CD14-positive monocyte (primary cell): ENCODE measurements at regions not wholly inside any gene's neighbourhood (a gene's known extent, or its start where the extent isn't known, plus 50 kb on each side); places are given as distances from the start of the nearest gene placed in this dataset.

Source experiments
- DNase-seq, 3 donors: peaks; one replicate each; pipeline ENCODE4 v3.0.0-alpha.2; 2011 to 2022
- H2AFZ ChIP-seq: 2 replicates; pipeline ENCODE4 v1.6.0; 2012; ENCODE audit warnings: mild to moderate bottlenecking, low read depth, low read length, inconsistent platforms; ENCODE audit not compliant: insufficient read depth, poor library complexity, severe bottlenecking
- H3K27ac ChIP-seq, 2 donors: 1 replicate in 1 of 2; 2 replicates in 1 of 2; pipeline ENCODE4 v1.5.1; 2012 to 2013; ENCODE audit warnings: low read length in 2 of 2, control low read depth in 1 of 2, inconsistent platforms in 1 of 2, low read depth in 1 of 2, mild to moderate bottlenecking in 1 of 2
- H3K27me3 ChIP-seq, 2 donors: one replicate each; pipeline versions ENCODE4 v1.6.0 to v1.6.1; 2011 to 2013; ENCODE audit warnings: low read length in 2 of 2; ENCODE audit not compliant: control insufficient read depth in 2 of 2, insufficient read depth in 2 of 2
- H3K36me3 ChIP-seq, 2 donors: replicated peaks in 1 of 2; 1 replicate in 1 of 2; 2 replicates in 1 of 2; pipeline versions ENCODE4 v1.5.1 to v1.6.1; 2012 to 2013; ENCODE audit warnings: low read length in 2 of 2, control low read depth in 1 of 2, inconsistent platforms in 1 of 2, mild to moderate bottlenecking in 1 of 2; ENCODE audit not compliant: insufficient read depth in 2 of 2, control insufficient read depth in 1 of 2
- H3K4me1 ChIP-seq, 2 donors: 1 replicate in 1 of 2; 2 replicates in 1 of 2; pipeline versions ENCODE4 v1.5.1 to v1.6.1; 2012 to 2013; ENCODE audit warnings: low read length in 2 of 2, control low read depth in 1 of 2, inconsistent platforms in 1 of 2, mild to moderate bottlenecking in 1 of 2, moderate library complexity in 1 of 2; ENCODE audit not compliant: insufficient read depth in 2 of 2, control insufficient read depth in 1 of 2
- H3K4me2 ChIP-seq: replicated peaks from 2 replicates; pipeline ENCODE3; 2012; ENCODE audit warnings: low read length, moderate library complexity, mild to moderate bottlenecking; ENCODE audit not compliant: poor library complexity, severe bottlenecking; ENCODE audit errors: extremely low read depth
- H3K4me3 ChIP-seq, 3 experiments: fragments of 200-600 bp in 1 of 3; sonication (generic) in 1 of 3; replicated peaks in 1 of 3; 1 replicate in 2 of 3; 2 replicates in 1 of 3; pipeline ENCODE4 v1.5.1; 2011 to 2013; ENCODE audit warnings: low read length in 3 of 3, mild to moderate bottlenecking in 3 of 3, control low read depth in 2 of 3, low read depth in 2 of 3, inconsistent platforms in 1 of 3, moderate library complexity in 1 of 3
- H3K79me2 ChIP-seq: 2 replicates; pipeline ENCODE4 v1.6.0; 2012; ENCODE audit warnings: mild to moderate bottlenecking, control low read depth, inconsistent platforms, low read length, moderate library complexity; ENCODE audit not compliant: insufficient read depth
- H3K9ac ChIP-seq: 2 replicates; pipeline ENCODE4 v1.6.0; 2017; ENCODE audit warnings: low read length, mild to moderate bottlenecking; ENCODE audit not compliant: insufficient read depth, poor library complexity, severe bottlenecking
- H3K9me3 ChIP-seq, 2 donors: replicated peaks in 1 of 2; 1 replicate in 1 of 2; 2 replicates in 1 of 2; pipeline versions ENCODE4 v1.5.1 to v1.6.1; 2012 to 2013; ENCODE audit warnings: low read length in 2 of 2, control low read depth in 1 of 2; ENCODE audit not compliant: control insufficient read depth in 1 of 2, insufficient read depth in 1 of 2
- H4K20me1 ChIP-seq: 2 replicates; pipeline ENCODE4 v1.6.0; 2012; ENCODE audit warnings: mild to moderate bottlenecking, low read length, control low read depth, moderate library complexity; ENCODE audit not compliant: insufficient read depth
- H3K27ac Mint-ChIP-seq, 7 donors: one replicate each; pipeline ENCODE4 v1.8.0; 2020; ENCODE audit warnings: mild to moderate bottlenecking in 7 of 7, mixed read lengths in 7 of 7, moderate library complexity in 6 of 7, inconsistent platforms in 2 of 7
- H3K27me3 Mint-ChIP-seq, 3 donors: one replicate each; pipeline ENCODE4 v1.8.0; 2021 to 2022; ENCODE audit warnings: low read depth in 3 of 3, mild to moderate bottlenecking in 3 of 3, mixed read lengths in 3 of 3, moderate library complexity in 3 of 3, inconsistent platforms in 1 of 3
- H3K36me3 Mint-ChIP-seq, 2 donors: one replicate each; pipeline ENCODE4 v1.8.0; 2020; ENCODE audit warnings: mixed read lengths in 2 of 2, inconsistent platforms in 1 of 2, mild to moderate bottlenecking in 1 of 2
- H3K4me1 Mint-ChIP-seq: one replicate; pipeline ENCODE4 v1.8.0; 2020; ENCODE audit warnings: mild to moderate bottlenecking, mixed read lengths
- H3K4me3 Mint-ChIP-seq, 2 donors: one replicate each; pipeline ENCODE4 v1.8.0; 2020; ENCODE audit warnings: mild to moderate bottlenecking in 2 of 2, mixed read lengths in 2 of 2, moderate library complexity in 1 of 2
- H3K9me3 Mint-ChIP-seq, 7 donors: one replicate each; pipeline ENCODE4 v1.8.0; 2020 to 2022; ENCODE audit warnings: mixed read lengths in 7 of 7, mild to moderate bottlenecking in 6 of 7, moderate library complexity in 6 of 7, inconsistent platforms in 2 of 7
- WGBS: methylation state at CpG from one replicate; pipeline ENCODE4 v1.1.5; 2013; ENCODE audit warnings: missing lambda C conversion rate; ENCODE audit not compliant: insufficient coverage; 5-methylcytosine and 5-hydroxymethylcytosine counted together
- intact Hi-C, 2 donors: fragments of 100-400 bp; cut with micrococcal nuclease; formaldehyde crosslinking; loops; one replicate each; pipeline versions ENCODE4 v1.15.0 to v1.15.1; 2023
- TF ChIP-seq, protein P1 (sequence below): fragments of 200-600 bp; IDR thresholded peaks from one replicate; pipeline ENCODE4 v1.8.0; 2022; ENCODE audit warnings: antibody characterized with exemption, mild to moderate bottlenecking

GRCh38 chr5:73354406-73354805 is 94.2 kb downstream of the FOXD1 start:
- WGBS, result no CpG with 5 or more reads among the region's 2 CpGs
- H3K36me3 Mint-ChIP-seq, result peaks cover 0 to 3% of the 10 kb centered on the region in 2 donors
- TF ChIP-seq, protein P1, sequence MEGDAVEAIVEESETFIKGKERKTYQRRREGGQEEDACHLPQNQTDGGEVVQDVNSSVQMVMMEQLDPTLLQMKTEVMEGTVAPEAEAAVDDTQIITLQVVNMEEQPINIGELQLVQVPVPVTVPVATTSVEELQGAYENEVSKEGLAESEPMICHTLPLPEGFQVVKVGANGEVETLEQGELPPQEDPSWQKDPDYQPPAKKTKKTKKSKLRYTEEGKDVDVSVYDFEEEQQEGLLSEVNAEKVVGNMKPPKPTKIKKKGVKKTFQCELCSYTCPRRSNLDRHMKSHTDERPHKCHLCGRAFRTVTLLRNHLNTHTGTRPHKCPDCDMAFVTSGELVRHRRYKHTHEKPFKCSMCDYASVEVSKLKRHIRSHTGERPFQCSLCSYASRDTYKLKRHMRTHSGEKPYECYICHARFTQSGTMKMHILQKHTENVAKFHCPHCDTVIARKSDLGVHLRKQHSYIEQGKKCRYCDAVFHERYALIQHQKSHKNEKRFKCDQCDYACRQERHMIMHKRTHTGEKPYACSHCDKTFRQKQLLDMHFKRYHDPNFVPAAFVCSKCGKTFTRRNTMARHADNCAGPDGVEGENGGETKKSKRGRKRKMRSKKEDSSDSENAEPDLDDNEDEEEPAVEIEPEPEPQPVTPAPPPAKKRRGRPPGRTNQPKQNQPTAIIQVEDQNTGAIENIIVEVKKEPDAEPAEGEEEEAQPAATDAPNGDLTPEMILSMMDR, result no peak

DNA sequence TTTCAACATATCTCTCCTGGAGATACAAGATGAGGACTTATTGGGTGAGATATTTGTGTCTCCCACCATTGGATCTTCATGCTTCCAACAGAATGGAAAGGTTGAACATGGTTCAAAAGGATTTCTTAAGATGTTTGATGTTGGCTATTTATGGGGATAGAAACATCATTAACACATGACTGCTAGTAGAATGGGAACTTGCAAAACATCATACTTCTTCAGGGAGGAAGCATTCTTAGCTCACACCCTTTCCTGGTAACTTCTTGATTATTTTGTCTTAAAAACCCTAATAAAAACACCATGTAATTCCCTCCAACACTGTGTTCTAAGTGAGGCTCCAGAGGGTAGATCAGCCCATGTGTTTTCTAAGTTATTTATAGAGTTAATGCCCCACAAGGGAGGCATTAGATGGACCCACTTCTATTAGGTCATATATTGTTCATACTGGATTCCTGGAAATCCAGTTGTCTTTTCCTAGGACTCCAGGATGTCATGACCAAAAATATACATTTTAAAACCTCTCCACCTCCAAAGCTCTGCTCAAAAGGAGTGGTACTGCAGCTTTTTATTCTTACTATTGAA is 95.8 kb downstream of the FOXD1 start:
- Histone ChIP-seq H3K27ac (no peak overlapping the region), H3K36me3 (no peaks in the 10 kb centered on the region), H3K9me3 (peaks cover 18 to 43% of the 10 kb centered on the region in 2 donors), H3K4me1 (peaks cover 3 to 6% of the 10 kb centered on the region in 2 donors), H4K20me1 (no peaks in the 10 kb centered on the region), H2AFZ (no peak overlapping the region), H3K79me2 (no peaks in the 10 kb centered on the region), H3K4me2 (no peak overlapping the region), H3K27me3 (peaks cover 5 to 8% of the 10 kb centered on the region in 2 donors), H3K4me3 (no peak overlapping the region), H3K9ac (no peak overlapping the region)
- Mint-ChIP-seq H3K4me3 (no peak overlapping the region), H3K9me3 (peaks cover 26 to 49% (median 37%) of the 10 kb centered on the region in 7 donors), H3K36me3 (peaks cover 0 to 15% of the 10 kb centered on the region in 2 donors), H3K4me1 (peaks cover 15% of the 10 kb centered on the region), H3K27me3 (peaks cover 7 to 15% (median 14%) of the 10 kb centered on the region in 3 donors), H3K27ac (no peak overlapping the region)
- intact Hi-C loops, result no loop called here
- TF ChIP-seq, protein P1, result no peak
- no peak for DNase-seq

More at GRCh38 chr5:73354406-73354805, 94.2 kb downstream of the FOXD1 start:
- no peak overlapping the region for H3K27ac Mint-ChIP-seq
- Histone ChIP-seq H3K27ac (no peak overlapping the region), H3K9me3 (peaks cover 8 to 29% of the 10 kb centered on the region in 2 donors), H2AFZ (no peak overlapping the region), H3K4me2 (no peak overlapping the region), H3K27me3 (peaks cover 5 to 10% of the 10 kb centered on the region in 2 donors), H4K20me1 (no peaks in the 10 kb centered on the region), H3K9ac (no peak overlapping the region), H3K4me3 (no peak overlapping the region), H3K79me2 (no peaks in the 10 kb centered on the region), H3K4me1 (peaks cover 0 to 3% of the 10 kb centered on the region in 2 donors), H3K36me3 (no peaks in the 10 kb centered on the region)
- no peak for DNase-seq
- peaks cover 17 to 39% (median 24%) of the 10 kb centered on the region in 7 donors for H3K9me3 Mint-ChIP-seq
- H3K27me3 Mint-ChIP-seq, result peaks cover 11 to 22% (median 19%) of the 10 kb centered on the region in 3 donors
- H3K4me3 Mint-ChIP-seq, result peak overlapping the region in 1 of 2 donors; percentile 26
- intact Hi-C loops, result no loop called here
- H3K4me1 Mint-ChIP-seq, result peaks cover 10% of the 10 kb centered on the region
